GM18511 (cell line): ENCODE measurements at regions not wholly inside any gene's neighbourhood (a gene's known extent, or its start where the extent isn't known, plus 50 kb on each side); places are given as distances from the start of the nearest gene placed in this dataset.
A peak's percentile ranks its signal among the peaks of the same experiment; 100 is the strongest.
"Not testable (repeated sequence)": the region's sequence is repeated elsewhere in the genome, so short reads cannot be mapped to it uniquely, and the experiment has no call there.

ENCODE experiments used
- ATAC-seq: cut with Tn5 transposase; IDR thresholded peaks from one replicate; pipeline ENCODE4 v1.9.1; 2021; ENCODE audit warnings: mild to moderate bottlenecking, moderate library complexity; ENCODE audit not compliant: unreplicated experiment

DNA sequence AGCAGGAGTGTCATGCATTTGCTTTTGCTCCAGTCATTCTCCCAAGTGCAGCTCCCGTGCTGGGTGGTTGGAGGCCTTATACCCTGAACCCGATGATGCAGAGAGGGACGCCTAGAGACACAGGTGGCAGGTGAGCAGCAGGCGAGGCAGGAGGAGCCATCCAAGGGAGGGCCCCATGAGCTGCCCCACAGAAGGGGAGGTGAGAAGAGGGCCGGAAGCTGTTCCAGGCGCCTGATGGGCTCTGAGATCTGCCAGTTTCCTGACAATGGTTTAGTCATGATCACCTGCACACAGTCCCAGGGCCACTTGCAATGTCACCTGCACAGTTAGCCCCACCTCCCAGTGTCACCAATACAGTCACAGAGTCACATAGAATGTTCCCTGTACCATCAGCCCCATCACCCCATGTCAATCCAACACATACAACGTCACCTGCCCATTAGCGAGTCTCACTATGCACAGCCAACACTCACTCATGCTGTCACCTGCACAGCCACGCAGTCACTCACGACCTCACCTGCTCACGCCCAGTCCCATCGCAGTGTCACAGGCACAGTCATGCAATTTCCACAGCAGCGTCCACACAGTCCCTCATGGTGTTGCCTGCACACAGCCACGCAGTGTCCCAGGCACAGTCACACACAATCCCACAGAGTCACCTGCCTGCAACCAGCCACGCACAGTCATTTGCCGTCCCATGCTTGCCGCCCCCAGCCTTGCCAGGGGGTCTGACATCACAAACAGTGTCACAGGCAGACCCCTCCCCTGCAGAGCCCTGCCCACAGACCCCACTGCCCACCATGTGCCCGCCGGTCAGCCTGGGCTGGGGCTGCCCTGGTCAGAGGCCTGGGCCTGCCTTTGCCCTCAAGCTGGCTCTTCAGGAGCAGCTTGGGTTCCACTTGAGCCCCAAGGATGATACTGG is 113.4 kb downstream of the LHX2 start:
- no peak for ATAC-seq

GRCh38 chr9:124125651-124125977 is 114.0 kb downstream of the LHX2 start:
- no peak for ATAC-seq

- ATAC-seq = no peak
Observed at GRCh38 chr9:124126648-124127646, 115.4 kb downstream of the LHX2 start.

GRCh38 chr9:124128568-124129166 is 117.1 kb downstream of the LHX2 start:
- ATAC-seq = no peak

DNA sequence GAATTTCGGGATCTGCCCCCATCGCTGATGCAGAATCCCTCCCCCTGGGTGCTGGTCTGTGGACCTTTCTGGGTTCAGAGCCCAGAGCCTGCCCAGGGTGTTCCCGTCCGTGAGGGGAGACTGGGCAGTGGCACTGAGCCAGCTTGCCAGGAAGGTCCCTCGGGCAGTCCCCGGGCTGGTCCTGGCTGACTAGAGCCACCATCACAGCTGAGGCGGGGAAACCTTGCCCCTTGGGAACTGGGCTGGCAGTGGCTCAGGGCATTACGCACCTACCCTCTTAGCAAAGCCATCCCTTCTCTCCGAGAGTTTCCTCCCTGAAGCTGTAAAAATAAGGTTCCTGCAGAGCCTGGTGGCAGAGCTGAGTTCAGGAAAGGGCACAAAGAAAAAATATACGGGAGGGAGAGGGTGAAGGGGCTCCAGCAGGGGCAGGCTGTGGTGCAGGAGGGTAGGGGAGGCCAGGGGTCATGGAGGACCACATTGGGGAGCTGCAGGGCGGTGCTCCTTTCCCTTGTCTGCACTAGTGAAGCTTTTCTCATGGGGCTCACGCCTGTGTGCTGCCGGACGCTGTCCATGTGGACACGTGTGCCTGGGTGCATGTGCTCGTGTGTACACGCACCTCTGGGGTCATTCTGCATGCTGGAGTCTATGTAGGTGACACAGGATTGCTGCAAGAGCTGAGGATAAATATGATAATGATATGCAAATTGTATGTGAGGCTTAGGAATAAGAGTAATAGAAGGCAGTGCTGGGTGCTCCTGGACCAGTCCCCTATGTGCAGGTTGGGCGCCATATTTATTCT is 118.9 kb downstream of the LHX2 start:
- ATAC-seq = no peak

DNA sequence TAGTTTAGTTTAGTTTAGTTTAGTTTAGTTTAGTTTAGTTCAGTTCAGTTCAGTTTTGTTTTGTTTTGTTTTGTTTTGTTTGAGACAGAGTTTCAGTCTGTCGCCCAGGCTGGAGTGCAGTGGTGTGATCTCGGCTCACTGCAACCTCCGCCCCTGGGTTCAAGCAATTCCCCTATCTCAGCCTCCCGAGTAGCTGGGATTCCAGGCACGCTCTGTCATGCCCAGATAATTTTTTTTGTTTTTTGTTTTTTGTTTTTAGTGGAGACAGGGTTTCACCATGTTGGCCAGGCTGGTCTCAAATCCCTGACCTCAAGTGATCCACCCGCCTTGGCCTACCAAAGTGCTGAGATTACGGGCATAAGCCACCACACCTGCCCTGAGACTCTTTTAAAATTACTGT is 120.0 kb downstream of the LHX2 start:
- not testable (repeated sequence) for ATAC-seq

GRCh38 chr9:124132671-124133147 is 121.1 kb downstream of the LHX2 start:
- no peak for ATAC-seq

GRCh38 chr9:124133727-124134126 is 122.2 kb downstream of the LHX2 start:
- no peak for ATAC-seq

- no peak for ATAC-seq
Observed at GRCh38 chr9:124134526-124134925, 123.0 kb downstream of the LHX2 start.

GRCh38 chr9:124135813-124136365 is 121.9 kb upstream of the NEK6 start:
- ATAC-seq = no peak

DNA sequence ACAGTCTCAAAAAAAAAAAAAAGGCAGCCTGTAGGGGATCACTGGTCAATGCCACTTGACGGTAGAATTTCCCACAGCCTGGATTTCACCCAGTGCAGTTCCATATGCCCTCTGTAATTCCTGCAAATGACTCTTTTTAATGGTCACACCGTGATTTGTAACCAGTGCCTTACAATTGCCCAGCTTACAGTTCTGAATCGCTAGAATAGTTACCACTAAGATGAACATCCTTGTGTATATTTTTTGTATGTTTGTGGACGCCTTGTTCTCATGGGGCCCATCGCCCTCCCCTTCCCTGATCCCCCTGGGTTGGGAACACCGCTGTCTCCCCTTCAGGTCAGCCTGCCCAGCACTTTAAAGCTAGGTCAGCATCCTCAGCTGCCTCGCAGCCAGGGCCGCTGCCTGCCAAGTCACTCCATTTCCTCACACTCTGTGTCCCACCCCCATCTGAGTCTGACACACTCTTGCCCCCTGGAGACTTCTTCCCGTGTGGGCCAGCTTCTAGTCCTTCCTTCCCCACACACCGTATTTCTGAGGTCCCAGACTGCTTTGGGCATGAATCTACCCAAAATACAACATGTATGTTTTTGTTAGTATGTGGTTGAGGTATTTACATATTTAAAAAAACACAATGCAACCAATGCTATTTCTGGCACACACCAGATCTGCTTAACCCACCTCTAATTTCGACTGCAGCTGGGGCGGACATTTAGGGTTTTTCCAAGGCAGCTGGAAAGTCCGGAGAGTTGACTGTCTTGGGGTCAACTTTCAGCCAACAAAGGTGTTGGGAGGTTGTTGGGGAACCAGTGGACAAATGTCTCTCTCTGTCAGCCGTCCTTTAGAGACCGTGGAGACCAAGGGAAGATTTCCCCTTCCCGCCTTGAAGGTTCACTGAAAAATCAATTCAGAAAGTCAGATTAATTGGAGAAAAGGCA is 120.5 kb upstream of the NEK6 start:
- ATAC-seq = peak; percentile 75

GRCh38 chr9:124137944-124138335 is 119.8 kb upstream of the NEK6 start:
- no peak for ATAC-seq

- ATAC-seq = no peak
Observed at GRCh38 chr9:124139001-124139400, 118.7 kb upstream of the NEK6 start.

- ATAC-seq = no peak
Observed at GRCh38 chr9:124140941-124141568, 116.7 kb upstream of the NEK6 start.

DNA sequence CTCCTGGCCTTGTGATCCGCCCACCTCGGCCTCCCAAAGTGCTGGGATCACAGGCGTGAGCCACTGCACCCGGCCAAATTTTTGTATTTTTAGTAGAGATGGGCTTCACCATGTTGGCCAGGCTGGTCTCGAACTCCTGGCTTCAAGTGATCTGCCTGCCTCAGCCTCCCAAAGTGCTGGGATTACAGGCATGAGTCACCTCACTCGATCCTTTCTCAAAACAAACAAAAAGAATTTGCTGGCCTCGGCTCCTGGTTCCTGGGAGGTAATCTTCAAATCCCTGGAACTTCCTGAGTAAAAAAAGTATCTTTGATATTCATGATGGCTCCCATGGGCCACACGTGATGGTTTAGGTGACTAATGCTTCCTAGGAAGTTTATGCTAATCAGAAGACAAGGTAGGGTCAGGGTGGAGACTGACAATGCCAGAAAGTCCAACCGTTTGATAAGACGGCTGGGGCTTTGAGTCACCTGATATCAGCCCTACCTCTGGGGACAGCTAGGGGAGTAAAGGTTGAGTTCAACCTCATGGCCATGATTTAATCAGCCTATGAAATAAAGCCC is 113.1 kb upstream of the NEK6 start:
- ATAC-seq = not testable (repeated sequence)

DNA sequence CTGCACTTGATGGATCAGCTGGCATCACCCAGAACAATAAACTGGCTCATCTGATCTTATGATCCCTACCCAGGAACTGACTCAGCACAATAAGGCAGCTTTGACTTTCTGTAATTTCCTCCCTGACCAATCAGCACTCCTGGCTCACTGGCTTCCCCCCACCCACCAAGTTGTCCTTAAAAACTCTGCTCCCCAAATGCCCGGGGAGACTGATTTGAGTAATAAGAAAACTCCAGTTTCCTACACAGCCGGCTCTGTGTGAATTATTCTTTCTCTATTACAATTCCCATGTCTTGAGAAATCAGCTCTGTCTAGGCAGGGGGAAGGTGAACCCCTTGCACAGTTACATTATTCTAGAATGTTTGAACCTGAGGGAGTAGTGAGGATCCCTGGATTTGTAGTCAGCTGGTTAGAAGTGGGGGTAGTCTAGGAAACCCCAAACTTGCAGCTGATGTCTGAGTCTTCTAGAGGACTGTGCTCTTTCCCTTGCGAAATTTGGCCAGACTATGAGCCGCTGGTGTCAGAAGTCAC is 111.7 kb upstream of the NEK6 start:
- no peak for ATAC-seq

GRCh38 chr9:124149992-124150391 is 107.8 kb upstream of the NEK6 start:
- ATAC-seq = no peak

GRCh38 chr9:124163760-124164255 is 93.9 kb upstream of the NEK6 start:
- ATAC-seq = no peak
